ENCODE measurements at regions not wholly inside any gene's neighbourhood (a gene's known extent, or its start where the extent isn't known, plus 50 kb on each side); places are given as distances from the start of the nearest gene placed in this dataset.

DNA sequence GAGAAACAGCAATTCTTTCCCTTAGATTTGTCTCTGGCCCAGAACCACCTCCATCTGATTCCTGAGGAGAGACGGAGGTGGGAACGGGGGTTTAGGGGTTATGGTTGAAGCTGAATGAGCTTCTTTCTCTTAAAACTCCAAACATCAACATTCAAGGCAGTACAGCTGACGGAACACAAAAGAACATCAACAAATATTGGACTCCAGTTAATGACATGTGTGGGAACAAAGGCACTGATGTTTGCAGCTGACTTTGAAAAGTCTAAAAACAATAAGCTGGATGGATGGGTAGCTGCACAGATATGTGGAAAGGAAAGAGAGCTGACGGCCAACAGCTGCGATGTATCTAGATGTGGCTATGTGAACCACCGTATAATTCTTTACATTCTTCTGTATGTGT, 256.5 kb downstream of the SOD2 start:
- TF ChIP-seq, protein P1, sequence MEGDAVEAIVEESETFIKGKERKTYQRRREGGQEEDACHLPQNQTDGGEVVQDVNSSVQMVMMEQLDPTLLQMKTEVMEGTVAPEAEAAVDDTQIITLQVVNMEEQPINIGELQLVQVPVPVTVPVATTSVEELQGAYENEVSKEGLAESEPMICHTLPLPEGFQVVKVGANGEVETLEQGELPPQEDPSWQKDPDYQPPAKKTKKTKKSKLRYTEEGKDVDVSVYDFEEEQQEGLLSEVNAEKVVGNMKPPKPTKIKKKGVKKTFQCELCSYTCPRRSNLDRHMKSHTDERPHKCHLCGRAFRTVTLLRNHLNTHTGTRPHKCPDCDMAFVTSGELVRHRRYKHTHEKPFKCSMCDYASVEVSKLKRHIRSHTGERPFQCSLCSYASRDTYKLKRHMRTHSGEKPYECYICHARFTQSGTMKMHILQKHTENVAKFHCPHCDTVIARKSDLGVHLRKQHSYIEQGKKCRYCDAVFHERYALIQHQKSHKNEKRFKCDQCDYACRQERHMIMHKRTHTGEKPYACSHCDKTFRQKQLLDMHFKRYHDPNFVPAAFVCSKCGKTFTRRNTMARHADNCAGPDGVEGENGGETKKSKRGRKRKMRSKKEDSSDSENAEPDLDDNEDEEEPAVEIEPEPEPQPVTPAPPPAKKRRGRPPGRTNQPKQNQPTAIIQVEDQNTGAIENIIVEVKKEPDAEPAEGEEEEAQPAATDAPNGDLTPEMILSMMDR (IDR thresholded peaks at IDR 0.05) = no peak
- no peak for TF ChIP-seq POLR2A (IDR thresholded peaks at IDR 0.05)
